GM21515 (cell line): ENCODE measurements at regions not wholly inside any gene's neighbourhood (a gene's known extent, or its start where the extent isn't known, plus 50 kb on each side); places are given as distances from the start of the nearest gene placed in this dataset.

Experiments
- ATAC-seq: cut with Tn5 transposase; IDR thresholded peaks from one replicate; pipeline ENCODE4 v1.9.1; 2021; ENCODE audit not compliant: unreplicated experiment

DNA sequence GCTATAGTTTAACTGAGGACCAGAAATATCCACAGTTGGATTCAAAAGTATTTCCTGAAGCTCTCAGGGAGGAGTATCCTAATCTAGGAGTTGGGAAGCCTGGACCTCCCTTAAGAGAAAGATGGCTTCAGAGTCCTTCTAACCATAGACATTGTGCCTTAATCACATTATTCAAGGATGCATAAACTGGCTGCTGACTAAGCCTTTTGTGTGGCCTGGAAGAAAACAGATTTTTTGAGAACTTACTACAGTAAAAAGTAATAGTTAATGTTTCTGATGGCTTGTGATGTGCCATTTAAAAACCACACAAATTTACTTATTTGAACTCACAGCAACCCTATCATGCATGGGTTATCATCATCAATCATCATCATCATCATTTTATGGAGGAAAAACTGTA is 126.2 kb upstream of the RPL38 start:
- ATAC-seq = no peak

DNA sequence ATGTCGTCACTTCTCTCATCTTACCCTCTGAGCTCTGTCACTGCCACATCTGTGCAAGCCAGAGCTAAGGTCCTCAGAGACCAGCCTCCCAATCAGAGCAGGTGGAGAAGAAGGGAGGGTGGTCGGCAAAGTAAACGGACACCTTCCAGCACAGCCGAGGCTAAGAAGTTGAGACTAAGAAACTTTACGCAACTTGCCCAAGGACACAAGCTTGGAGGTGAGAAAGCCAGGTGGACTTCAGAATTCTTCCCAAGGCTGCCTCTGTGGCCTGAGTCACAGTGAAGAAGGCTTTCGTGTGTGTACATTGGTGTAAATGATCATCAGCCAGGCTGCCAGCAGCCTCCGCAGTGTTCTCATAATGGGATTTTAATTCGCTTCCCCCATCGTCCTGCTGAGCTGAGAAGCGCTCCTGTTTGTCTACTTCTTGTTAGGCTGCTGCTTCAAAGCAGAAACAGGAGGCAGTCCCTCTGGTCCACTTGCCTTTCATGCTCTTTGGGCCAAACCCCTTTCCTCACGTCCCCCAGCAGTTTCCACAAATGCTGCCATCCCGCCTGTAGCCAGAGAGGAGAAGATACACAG is 125.0 kb upstream of the RPL38 start:
- no peak for ATAC-seq

DNA sequence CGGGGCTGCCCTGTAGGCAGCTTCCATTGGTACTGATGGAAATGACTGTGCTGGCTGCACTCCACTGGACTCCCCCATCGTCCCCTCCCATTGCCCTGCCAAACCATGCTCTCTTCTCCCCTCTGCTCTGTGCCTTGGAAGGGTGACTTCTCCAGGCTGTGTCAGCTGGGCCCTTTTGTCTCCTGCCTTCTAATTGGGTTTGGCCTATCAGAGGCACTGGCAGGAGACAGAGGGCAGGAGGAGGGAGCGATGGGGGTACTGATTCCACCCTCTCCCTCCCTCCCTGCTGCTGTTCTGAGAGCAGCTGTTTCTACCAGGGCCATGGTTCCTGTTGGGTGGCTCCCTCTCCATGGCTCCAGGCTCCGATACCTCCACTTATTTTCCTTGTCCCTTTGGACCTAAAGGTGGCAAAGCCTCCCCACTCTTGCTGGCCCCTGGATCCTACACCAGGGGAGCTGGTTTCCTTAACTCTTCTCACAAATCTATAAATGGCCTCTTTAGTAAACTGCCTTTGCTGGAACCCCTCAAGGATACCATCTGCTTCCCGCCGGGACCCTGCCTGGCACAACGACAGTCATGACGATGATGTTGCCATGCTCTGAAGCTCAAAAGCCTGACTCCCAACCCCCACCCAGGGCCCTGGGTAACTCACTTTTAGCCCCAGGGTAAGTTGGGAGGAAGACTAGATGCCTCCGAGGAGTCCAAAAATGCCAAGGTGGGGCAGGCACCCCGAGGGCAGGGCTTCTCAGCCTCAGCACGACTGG is 123.8 kb upstream of the RPL38 start:
- ATAC-seq = no peak

DNA sequence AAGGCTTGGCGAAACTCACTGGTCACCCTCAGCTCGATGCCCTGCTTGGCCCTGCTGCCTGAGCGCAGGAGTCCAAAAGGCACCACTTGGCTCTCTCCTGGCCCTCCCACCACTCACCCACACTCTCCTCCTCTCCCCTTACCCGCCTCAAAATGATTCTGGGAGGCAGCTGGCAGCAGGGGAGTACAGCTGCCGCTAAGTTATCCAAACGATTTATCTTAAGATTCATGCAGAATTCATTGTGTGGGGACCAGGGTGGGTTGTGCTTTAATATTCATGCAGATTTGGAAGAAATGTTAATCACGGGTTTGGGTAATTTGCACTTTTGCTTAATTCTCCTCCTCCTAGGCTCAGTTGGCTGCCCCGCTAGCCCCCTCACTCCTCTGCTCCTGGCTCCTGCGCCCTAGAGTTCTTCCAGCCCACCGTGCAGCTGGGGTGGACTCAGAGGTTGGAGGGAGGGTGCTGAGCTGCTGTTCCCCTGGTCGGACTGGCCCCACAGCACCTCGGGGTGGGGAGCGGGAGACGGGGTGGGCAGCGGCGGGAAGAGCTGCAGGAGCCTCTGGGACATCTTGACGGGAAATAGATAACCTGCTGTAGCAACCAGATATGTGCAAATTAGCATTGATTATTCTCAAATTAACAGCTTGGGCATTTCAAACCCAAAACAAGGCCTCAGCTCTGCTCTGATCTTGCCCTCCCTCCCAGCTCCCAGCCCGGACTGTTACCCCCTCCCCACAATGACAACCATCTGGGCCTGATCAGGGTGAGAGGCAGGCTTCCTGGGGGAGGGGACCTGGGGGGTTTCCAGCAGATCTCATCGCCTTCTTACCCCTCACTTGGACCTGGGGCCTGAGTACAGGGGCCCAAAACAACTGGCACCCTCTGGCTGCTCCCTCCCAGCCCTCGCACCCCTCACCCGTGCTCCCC is 122.6 kb upstream of the RPL38 start:
- no peak for ATAC-seq

DNA sequence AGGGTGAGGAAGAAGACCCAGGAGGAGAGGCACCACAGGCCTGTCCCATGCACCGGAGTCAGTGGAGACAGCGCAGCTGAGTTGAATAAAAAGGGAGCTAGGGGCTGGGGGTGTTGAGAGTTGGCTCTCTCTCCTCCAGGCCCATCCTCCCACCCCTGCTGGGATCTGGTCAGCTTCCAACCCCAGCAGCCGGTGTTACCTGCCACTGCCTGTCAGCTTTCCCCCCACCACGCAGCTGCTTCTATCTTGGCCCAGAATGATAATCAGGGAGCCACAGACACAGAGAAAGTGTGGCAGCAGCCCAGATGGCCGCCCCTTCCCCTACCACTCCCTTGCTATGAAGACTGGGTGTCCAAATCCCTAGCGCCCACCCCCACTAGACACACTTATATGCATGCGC is 120.6 kb upstream of the RPL38 start:
- ATAC-seq = no peak

DNA sequence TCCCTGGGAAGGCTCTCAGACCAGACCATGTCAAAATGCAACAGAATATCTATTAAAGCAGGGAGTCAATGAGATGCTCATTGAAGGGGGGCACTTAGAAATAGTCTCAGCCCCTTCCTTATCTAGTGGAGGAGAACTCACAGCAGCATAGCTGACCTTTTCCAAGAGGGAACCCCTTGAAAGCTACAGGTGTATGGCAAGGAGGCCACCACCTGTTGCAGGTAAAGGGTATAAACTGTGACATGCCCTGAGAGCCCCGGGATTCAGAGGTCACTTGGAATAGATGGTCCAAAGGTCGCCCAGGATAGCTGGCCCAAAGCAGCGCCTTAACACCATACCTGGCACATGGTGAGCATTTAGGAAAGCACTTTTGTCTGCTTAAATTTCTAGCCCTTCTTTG is 120.2 kb upstream of the RPL38 start:
- no peak for ATAC-seq

DNA sequence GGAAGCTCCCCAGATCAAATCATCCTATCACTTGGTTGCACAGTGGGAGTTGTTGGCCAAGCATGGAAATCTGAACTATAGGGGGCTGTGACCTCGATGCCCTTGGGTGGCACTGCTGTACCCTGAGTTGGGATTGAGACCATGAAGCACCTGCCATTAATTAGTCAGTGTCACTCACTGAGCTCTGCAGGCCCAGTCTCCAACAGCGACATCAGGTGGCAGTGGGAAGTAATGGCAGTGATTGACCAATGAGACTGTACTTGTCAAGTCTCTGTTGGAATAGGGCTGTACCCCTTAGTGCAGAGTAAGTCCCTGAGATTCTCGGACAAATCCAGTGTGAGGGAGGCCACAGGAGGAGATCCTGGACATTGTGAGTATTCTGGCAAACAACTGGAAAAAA is 118.0 kb upstream of the RPL38 start:
- no peak for ATAC-seq

DNA sequence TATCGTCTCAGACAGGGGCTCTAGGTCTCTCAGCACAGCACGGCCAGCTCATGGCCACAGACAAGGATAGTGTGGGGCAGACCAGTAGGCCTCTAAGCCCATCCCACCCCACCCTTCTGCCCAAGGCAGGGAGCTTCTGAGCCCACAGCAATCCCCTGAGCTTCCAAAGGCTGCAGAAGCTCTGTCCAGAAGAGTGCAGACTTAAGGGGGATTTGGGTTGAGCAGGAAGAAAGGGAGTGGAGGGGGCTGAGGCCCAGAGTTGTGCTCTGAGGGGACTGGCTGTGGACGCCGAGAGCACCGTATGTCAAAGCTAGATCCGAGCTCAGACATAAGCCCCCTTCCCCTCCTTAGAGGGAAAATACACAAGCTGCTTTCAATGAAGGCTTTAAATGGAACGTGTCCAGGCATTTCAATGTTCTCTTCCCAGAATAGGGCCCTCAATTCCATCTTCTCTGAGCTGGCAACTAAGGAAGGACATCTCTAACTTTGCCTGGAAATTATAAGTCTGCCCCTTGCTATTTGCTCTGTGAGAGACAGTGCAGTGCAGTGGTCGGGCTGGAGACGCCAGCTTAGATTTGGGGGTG is 116.4 kb upstream of the RPL38 start:
- ATAC-seq = no peak

DNA sequence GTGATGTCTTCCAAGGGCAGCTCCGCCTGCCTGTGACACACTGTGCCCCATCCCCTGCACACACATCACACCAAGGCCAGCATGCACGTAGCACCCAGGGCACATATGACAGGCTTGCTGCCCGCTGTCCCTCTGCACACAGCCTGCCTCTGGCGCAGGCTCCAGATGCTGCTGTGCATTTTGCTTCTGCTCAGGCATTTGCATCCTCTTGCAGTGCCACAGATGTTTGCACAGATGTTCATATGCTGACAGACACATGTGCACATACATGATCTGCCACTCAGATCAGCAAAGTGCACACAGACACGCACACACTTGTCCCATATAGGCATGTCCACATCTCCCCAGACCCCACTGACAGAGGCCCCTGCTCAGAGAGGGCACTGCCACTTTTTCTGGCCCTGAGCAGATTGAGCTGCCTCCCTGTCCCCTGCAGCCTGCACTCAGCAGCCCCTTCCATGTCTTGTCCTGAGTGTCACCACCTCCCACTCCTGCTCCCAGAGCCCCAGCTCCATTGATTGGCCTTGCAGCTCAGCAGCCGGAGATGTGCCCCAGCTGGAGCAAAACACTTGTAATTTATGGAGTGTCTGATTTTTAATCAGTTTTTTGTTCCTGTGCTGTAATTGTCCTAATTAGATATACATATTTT is 115.1 kb upstream of the RPL38 start:
- no peak for ATAC-seq

DNA sequence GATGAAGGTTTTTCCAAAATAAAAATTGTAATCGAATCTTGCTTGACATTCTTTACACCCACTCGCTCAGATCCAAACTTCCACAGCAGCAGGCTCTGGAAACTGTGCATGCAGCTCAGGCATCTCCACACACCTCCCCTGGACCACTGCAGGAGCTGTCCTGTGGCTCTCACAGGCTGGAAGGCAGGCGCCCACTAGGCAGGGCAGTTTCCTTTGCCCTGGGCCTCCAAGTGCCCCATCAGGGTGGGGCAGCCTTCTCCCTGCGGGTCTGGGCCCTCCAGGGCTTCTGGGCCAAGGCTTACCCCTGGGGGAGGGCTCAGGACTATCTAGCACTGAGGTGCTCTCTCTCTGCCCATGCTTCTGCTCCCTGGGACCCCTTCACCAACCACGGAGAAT is 114.5 kb upstream of the RPL38 start:
- ATAC-seq = no peak

DNA sequence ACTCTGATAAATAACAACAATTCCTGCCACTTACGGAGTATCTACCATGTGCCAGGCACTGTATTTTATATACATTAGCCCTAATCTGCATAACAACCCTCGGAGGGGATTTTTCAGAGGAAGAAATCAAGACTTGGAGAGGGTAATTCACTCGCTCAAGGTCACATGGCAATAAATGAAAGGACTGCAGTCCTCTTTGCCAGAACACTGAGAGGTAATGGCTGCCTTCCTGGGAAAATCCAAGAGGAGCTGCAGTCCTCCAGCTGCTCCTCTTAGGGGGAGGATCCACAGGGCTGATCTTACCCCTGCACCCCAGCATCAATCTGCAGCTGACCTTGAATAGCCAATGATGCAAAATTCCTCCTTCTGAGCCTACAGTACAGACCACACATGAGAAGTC is 114.1 kb upstream of the RPL38 start:
- ATAC-seq = no peak

DNA sequence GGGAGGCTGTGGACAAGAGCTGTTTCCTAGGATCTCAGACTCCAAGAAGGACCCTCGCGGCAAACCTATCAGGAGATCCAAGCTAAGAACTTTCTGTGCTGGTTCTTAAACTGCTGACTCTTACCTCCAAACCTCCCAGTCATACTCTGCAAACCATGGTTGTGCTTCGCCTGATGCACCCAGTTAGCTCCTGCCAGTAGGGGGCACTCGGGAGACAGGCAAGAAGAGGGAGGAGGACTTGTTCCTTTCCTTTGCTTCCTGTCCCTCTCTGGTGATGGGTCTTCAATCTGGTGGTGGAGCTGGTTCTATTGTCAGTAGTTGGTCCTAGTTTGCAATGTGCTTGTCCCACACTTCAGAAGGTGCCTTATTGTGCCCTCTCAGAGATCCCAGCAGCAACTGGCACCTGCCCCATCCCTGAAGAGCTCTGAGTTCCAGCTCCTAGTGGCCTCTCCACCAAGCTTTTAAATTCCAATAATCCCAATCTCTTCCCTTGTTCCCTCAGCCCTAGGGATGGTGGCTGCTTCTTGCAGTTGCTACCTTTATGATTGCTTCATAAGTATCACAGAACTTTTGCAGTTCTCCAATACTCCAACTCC is 113.5 kb upstream of the RPL38 start:
- ATAC-seq = no peak

DNA sequence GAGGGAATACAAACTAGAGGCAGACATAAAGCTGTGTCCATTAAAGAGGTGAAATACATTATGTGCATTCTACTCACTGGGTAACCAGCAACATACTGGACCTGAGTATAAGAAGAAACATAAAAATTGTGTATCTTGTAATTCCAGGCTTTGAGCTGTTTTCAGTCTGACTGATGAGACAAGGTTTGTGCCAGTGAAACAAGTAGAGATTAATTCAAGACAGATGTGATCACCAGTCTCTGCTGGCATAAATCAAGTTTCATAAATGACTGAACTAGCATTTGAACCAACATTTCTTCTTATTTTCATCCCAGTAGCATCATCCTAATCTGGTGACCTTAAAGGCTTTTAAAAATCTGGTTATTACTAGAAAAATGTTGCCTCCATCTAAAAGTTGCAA is 108.8 kb upstream of the RPL38 start:
- ATAC-seq = no peak

DNA sequence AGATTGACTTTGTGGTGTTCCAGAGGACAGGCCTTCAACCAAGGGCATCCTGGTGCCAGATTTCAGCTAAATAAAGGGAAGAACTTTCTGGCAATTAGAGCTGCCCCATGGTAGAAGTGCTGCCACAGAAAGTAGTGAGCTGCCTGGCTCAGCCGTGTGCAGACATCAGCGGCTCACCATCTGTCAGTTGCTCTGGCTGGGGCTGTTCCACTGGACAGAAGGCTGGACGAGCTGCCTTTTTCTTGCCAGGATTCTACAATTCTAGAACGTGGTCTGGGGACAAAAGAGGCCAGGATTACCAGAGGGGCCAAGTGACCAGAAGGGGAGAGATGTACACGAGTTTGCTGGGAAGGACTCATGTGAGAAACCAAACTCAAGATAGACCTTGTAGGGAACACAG is 107.0 kb upstream of the RPL38 start:
- no peak for ATAC-seq

DNA sequence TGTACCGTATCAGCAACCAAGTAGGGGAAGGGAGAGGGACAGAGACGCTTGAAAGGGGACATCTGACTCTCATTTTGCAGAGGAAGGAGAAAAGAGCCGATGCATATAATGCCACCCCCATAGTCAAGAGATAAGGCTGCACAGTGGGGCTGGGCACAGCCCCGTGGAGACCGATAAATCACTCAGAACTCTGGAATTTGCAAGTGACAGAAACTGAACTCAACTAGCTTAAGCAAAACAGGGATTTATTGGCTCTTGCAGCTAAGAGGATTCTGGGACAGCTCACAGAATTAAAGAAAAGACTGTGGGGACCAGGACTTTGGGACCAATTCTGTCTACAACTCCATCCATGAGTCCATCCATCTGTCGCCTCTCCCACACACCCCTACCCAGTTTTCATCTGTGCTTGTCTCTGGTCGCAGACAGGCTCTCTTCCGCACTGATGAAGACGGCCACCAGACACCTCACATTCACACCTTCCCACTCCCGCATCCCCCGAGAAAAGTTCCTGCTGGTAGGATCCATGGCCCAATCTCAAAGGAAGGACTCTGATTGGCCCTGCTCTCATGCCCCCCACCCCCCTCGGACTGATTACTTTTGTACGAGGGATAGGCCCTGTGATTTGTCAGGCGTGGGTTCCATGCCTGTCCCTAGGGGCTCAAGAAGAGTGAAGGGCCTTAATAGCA is 105.9 kb upstream of the RPL38 start:
- no peak for ATAC-seq

DNA sequence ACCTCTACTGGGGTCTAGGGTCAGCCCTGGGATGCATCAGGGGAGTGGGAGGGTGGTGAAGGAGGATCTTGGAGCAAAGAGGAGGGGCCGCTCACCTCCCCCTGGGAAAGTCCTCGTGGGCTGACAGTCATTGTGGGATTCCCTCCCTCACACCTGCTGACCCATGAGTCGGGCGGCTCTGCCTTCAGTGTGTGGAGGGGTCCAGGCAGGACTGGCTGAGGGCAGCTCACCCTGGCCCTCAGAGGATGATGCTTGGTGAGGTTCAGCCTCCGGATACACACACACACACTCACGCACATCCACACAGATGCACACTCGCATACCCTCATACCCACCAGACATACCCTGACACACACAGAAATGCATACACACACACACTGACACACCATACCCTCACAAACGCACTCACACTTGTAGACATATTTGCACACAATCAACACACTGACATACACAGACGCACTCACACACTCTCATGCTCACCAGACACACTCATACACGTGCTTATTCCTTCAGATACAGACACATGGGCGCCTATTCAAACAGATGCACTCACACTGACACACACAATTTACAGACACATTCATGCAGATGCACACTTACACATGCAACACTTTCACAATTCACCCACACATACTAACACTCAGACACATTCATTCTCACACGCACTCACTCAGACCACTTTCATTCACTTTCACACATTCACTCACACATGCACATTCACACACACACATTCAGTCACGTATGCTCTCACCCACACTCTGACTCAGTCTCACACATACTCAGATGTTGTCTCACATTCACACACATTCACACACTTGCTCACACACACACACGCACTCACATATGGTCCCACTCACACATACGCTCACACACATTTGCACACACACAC is 105.1 kb upstream of the RPL38 start:
- ATAC-seq = no peak

DNA sequence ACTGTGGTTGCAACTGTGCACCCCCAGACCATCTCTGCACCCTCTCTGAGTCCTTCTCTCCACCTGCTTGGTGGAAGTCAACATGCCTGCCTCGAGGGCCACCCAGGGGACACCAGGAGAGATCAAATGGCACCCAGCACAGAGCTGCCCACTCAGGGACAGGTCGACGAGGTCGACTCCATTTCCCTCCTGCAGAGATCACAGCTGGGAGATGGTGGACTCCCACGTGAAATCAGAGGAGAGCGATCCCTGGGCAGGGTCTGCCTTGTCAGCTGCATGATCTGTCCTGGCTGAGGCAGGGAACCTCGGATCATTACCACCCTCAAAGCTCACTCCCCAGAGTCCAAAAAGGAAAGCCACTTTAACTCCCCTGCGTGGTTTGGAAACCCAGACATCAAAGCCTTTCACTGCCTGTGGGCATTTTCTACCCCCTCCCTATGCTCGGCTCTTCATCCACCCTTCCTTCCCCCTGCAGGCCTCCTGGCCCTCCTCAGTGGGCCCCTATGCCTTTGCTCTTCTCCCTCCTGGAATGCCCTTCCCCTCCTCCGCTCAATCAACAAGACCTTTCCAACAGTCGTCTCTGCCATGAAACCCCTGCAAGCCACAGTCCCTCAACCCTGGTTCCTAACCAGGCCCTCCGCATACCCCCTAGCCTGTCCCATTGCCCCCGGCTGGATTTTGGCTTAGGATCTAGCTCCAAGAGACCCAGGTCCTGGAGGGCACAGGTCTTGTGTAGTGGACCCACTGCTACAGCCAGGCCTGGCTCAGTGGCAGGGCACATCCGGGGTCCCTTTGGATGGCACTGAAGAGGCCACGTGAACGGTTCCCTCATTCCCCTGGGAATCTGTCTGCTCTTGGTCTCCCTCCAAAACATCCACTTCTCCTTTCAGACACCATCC is 103.8 kb upstream of the RPL38 start:
- ATAC-seq = no peak

DNA sequence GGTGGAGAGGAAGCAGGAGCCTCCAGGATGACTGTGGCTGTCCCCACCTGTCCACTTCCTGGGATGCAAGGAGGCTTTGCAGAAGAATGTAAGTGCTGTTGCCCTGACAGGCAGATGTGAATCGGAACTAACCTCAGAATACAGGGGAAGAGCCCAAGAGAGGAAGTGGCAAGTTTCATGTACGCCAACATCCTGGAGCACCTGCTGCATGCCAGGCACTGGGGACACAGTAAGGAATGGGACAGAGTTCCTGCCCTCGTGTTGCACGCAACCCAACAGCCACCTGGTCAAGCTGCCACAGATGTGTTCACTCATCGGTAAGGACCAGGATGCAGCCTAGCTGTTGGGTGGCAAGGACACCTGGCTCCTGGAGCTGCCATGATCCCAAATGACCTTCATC is 98.6 kb upstream of the RPL38 start:
- no peak for ATAC-seq
